IMR-90 (cell line): ENCODE measurements at regions not wholly inside any gene's neighbourhood (a gene's known extent, or its start where the extent isn't known, plus 50 kb on each side); places are given as distances from the start of the nearest gene placed in this dataset.

ENCODE experiments used
- ATAC-seq: fragments of 200-7000 bp; cut with Tn5 transposase; 2 replicates; pipeline ENCODE4 v1.9.1; 2020; ENCODE audit warnings: low read depth, mild to moderate bottlenecking, moderate library complexity
- BruUV-seq: library from RNA; stranded (reverse); fragments of 400-500 nt; replicated peaks from 2 replicates; lab custom pipeline; 2021; lab: Mats Ljungman, UMichigan
- CTCF ChIA-PET: fragments of 300-600 bp; formaldehyde crosslinking; extraction: SDS; loops from one replicate; lab custom pipeline; 2021; ENCODE audit warnings: antibody characterized with exemption; lab: Yijun Ruan, JAX
- POLR2A ChIA-PET: fragments of 300-600 bp; sonication (Branson Sonifier 250); formaldehyde crosslinking; loops from one replicate; lab custom pipeline; 2022; ENCODE audit warnings: antibody characterized with exemption; ENCODE audit not compliant: unreplicated experiment; lab: Charles Lee
- DNase-seq: peaks from one replicate; pipeline ENCODE4 v3.0.0; 2013
- H2AFZ ChIP-seq: replicated peaks from 2 replicates; pipeline ENCODE3; 2013; ENCODE audit warnings: low read length, mild to moderate bottlenecking; ENCODE audit not compliant: poor library complexity
- H2AK5ac ChIP-seq: 2 replicates; pipeline ENCODE4 v1.6.1; 2013; ENCODE audit warnings: low read depth, low read length, inconsistent platforms
- H2AK9ac ChIP-seq: replicated peaks from 2 replicates; pipeline ENCODE3; 2013; ENCODE audit warnings: mild to moderate bottlenecking, low read depth, low read length, moderate library complexity; ENCODE audit not compliant: poor library complexity
- H2BK120ac ChIP-seq: 2 replicates; pipeline ENCODE4 v1.6.1; 2013; ENCODE audit warnings: low read depth, low read length, inconsistent platforms
- H2BK15ac ChIP-seq: 3 replicates; pipeline ENCODE4 v1.6.1; 2013; ENCODE audit warnings: low read depth, low read length, inconsistent platforms
- H2BK20ac ChIP-seq: 2 replicates; pipeline ENCODE4 v1.6.1; 2013; ENCODE audit warnings: low read depth, mild to moderate bottlenecking, inconsistent platforms, low read length, moderate library complexity
- H2BK5ac ChIP-seq: 2 replicates; pipeline ENCODE4 v1.6.1; 2013; ENCODE audit warnings: mild to moderate bottlenecking, low read depth, low read length, inconsistent platforms; ENCODE audit not compliant: poor library complexity, severe bottlenecking
- H3K14ac ChIP-seq: replicated peaks from 2 replicates; pipeline ENCODE4 v1.6.1; 2013; ENCODE audit warnings: low read depth, low read length, inconsistent platforms
- H3K18ac ChIP-seq: 2 replicates; pipeline ENCODE4 v1.6.1; 2013; ENCODE audit warnings: low read depth, low read length, control low read depth
- H3K23ac ChIP-seq: 2 replicates; pipeline ENCODE4 v1.6.1; 2013; ENCODE audit warnings: low read depth, low read length, inconsistent platforms
- H3K27ac ChIP-seq: 2 replicates; pipeline ENCODE4 v1.5.1; 2013; ENCODE audit warnings: mild to moderate bottlenecking, control low read depth, low read length; ENCODE audit not compliant: insufficient read depth
- H3K27me3 ChIP-seq: 2 replicates; pipeline ENCODE4 v1.6.1; 2013; ENCODE audit warnings: low read length; ENCODE audit not compliant: control insufficient read depth, insufficient read depth
- H3K36me3 ChIP-seq: 2 replicates; pipeline ENCODE4 v1.6.1; 2013; ENCODE audit warnings: low read length, mixed read lengths; ENCODE audit not compliant: control insufficient read depth, insufficient read depth
- H3K4ac ChIP-seq: 2 replicates; pipeline ENCODE4 v1.6.1; 2013; ENCODE audit warnings: low read depth, low read length, inconsistent platforms
- H3K4me1 ChIP-seq: 2 replicates; pipeline ENCODE4 v1.6.1; 2013; ENCODE audit warnings: low read length, mixed read lengths; ENCODE audit not compliant: control insufficient read depth, insufficient read depth
- H3K4me2 ChIP-seq: 2 replicates; pipeline ENCODE4 v1.6.1; 2013; ENCODE audit warnings: low read depth, mild to moderate bottlenecking, control low read depth, low read length, moderate library complexity
- H3K4me3 ChIP-seq: 2 replicates; pipeline ENCODE4 v1.5.1; 2013; ENCODE audit warnings: low read depth, mild to moderate bottlenecking, control low read depth, low read length, moderate library complexity; ENCODE audit not compliant: insufficient read depth
- H3K56ac ChIP-seq: 2 replicates; pipeline ENCODE4 v1.6.1; 2013; ENCODE audit warnings: low read length, inconsistent platforms; ENCODE audit not compliant: insufficient read depth; ENCODE audit errors: extremely low read depth
- H3K79me1 ChIP-seq, 2 experiments: 2 replicates each; pipeline ENCODE4 v1.6.1; 2013; ENCODE audit warnings: low read length in 2 of 2, inconsistent platforms in 1 of 2, low read depth in 1 of 2
- H3K9ac ChIP-seq: 2 replicates; pipeline ENCODE4 v1.6.1; 2013; ENCODE audit warnings: low read depth, low read length, control low read depth
- H3K9me1 ChIP-seq: 2 replicates; pipeline ENCODE4 v1.6.1; 2013; ENCODE audit warnings: low read length, inconsistent platforms; ENCODE audit not compliant: insufficient read depth
- H3K9me3 ChIP-seq: 2 replicates; pipeline ENCODE4 v1.6.1; 2013; ENCODE audit warnings: low read length; ENCODE audit not compliant: control insufficient read depth, insufficient read depth
- H4K20me1 ChIP-seq: 2 replicates; pipeline ENCODE4 v1.6.1; 2013; ENCODE audit warnings: low read length, inconsistent platforms; ENCODE audit not compliant: insufficient read depth
- H4K5ac ChIP-seq: 2 replicates; pipeline ENCODE4 v1.6.1; 2013; ENCODE audit warnings: mild to moderate bottlenecking, low read depth, low read length, control low read depth
- H4K8ac ChIP-seq, 2 experiments: 2 replicates each; pipeline ENCODE4 v1.6.1; 2013; ENCODE audit warnings: low read depth in 2 of 2, low read length in 2 of 2, control low read depth in 1 of 2, inconsistent platforms in 1 of 2
- H4K91ac ChIP-seq: 2 replicates; pipeline ENCODE4 v1.6.1; 2013; ENCODE audit warnings: low read depth, low read length, inconsistent platforms; ENCODE audit not compliant: insufficient read depth
- BHLHE40 ChIP-seq: fragments of 150-350 bp; IDR thresholded peaks from 2 replicates; pipeline ENCODE4 v1.6.1; 2016; ENCODE audit warnings: mild to moderate bottlenecking, low read depth, low read length
- CEBPB ChIP-seq: IDR thresholded peaks from 2 replicates; pipeline ENCODE4 v1.6.1; 2012; ENCODE audit warnings: low read depth, low read length, improper control_type of control experiment
- ELK1 ChIP-seq: fragments of 150-350 bp; IDR thresholded peaks from 2 replicates; pipeline ENCODE4 v1.6.1; 2016; ENCODE audit warnings: low read depth, mild to moderate bottlenecking, low read length, moderate library complexity, borderline replicate concordance
- FOS ChIP-seq: fragments of 150-350 bp; IDR thresholded peaks from 2 replicates; pipeline ENCODE4 v1.6.1; 2016; ENCODE audit warnings: low read depth, low read length
- MAFK ChIP-seq: IDR thresholded peaks from 2 replicates; pipeline ENCODE4 v1.6.1; 2012; ENCODE audit warnings: low read depth, low read length, improper control_type of control experiment
- MAZ ChIP-seq: IDR thresholded peaks from 2 replicates; pipeline ENCODE4 v1.6.1; 2012; ENCODE audit warnings: low read depth, mild to moderate bottlenecking, low read length, improper control_type of control experiment, moderate library complexity, borderline replicate concordance
- MXI1 ChIP-seq: IDR thresholded peaks from 2 replicates; pipeline ENCODE4 v1.6.1; 2012; ENCODE audit warnings: low read depth, mild to moderate bottlenecking, low read length, moderate library complexity, borderline replicate concordance
- NFE2L2 ChIP-seq: fragments of 150-350 bp; IDR thresholded peaks from 2 replicates; pipeline ENCODE4 v1.6.1; 2016; ENCODE audit warnings: low read depth, mild to moderate bottlenecking, low read length
- POLR2A ChIP-seq: IDR thresholded peaks from 2 replicates; pipeline ENCODE4 v1.6.1; 2012; ENCODE audit warnings: mild to moderate bottlenecking, low read depth, low read length
- RAD21 ChIP-seq: IDR thresholded peaks from 2 replicates; pipeline ENCODE4 v1.6.1; 2012; ENCODE audit warnings: low read length, improper control_type of control experiment
- RFX5 ChIP-seq: IDR thresholded peaks from 2 replicates; pipeline ENCODE4 v1.8.0; 2012; ENCODE audit warnings: low read depth, mild to moderate bottlenecking, low read length, moderate library complexity
- SMC3 ChIP-seq: fragments of 150-350 bp; IDR thresholded peaks from 2 replicates; pipeline ENCODE4 v1.6.1; 2016; ENCODE audit warnings: low read depth, mild to moderate bottlenecking, antibody characterized with exemption, low read length, moderate library complexity
- WGBS, 2 experiments: methylation state at CpG; one replicate each; pipeline versions ENCODE4 v1.1.5 to v1.1.7; 2013; ENCODE audit warnings: missing lambda C conversion rate in 2 of 2; ENCODE audit not compliant: insufficient read length in 1 of 2; ENCODE audit errors: extremely low coverage in 2 of 2; 5-methylcytosine and 5-hydroxymethylcytosine counted together
- dilution Hi-C: fragments of 300-500 bp; cut with HindIII; formaldehyde crosslinking; loops from one replicate; pipeline ENCODE4 v1.14.3; 2018; ENCODE audit warnings: low sequenced_read_pairs; ENCODE audit not compliant: unreplicated experiment
- in situ Hi-C: fragments of 300-500 bp; cut with MboI; formaldehyde crosslinking; loops from 3 replicates; pipeline ENCODE4 v1.14.3; 2019; ENCODE audit warnings: low sequenced_read_pairs, inconsistent platforms, mixed read lengths
- intact Hi-C: fragments of 100-400 bp; cut with micrococcal nuclease; formaldehyde crosslinking; loops from 2 replicates; pipeline ENCODE4 v1.10.0; 2022

DNA sequence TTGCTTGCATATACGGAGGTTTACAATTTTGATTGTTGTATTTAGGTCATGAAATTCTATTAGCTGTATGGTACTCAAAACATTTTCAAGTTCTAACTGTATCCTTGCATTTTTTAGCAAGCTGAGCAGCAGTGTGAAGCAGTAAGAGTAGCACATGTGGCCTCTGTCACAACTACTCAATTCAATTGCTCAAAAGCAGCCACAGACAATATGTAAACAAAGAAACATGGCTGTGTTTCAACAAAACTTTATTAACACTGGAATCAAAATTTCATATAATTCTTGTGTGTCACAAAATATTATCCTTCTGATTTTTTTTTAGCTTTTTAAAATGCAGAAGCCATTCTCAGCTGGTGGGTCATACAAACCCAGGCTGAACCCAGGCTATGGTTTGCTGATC, 266.7 kb upstream of the LRRN1 start:
- H3K4me1 ChIP-seq = no peaks in the 10 kb centered on the region
- intact Hi-C loops (no loop called here), dilution Hi-C loops (no loop called here), in situ Hi-C loops (no loop called here)
- no peak overlapping the region for H2BK5ac ChIP-seq
- no peak overlapping the region for H3K56ac ChIP-seq
- H2AFZ ChIP-seq = no peak overlapping the region
- WGBS, 2 experiments = no CpG with 5 or more reads among the region's 1 CpG
- no peak overlapping the region for H4K5ac ChIP-seq
- H4K20me1 ChIP-seq = no peaks in the 10 kb centered on the region
- no peak overlapping the region for H3K4me3 ChIP-seq
- no peak overlapping the region for H3K9ac ChIP-seq
- H4K91ac ChIP-seq = no peak overlapping the region
- TF ChIP-seq FOS = no peak
- TF ChIP-seq BHLHE40 = no peak
- TF ChIP-seq POLR2A = no peak
- TF ChIP-seq MXI1 = no peak
- no peak for TF ChIP-seq MAZ
- TF ChIP-seq MAFK = no peak
- TF ChIP-seq RFX5 = no peak
- no peak for TF ChIP-seq RAD21
- TF ChIP-seq ELK1 = no peak
- TF ChIP-seq NFE2L2 = no peak
- TF ChIP-seq SMC3 = no peak
- no peak for TF ChIP-seq CEBPB
- H3K18ac ChIP-seq = no peak overlapping the region
- H3K27me3 ChIP-seq = no peaks in the 10 kb centered on the region
- POLR2A ChIA-PET = no interaction called here
- DNase-seq = no peak
- CTCF ChIA-PET = no interaction called here
- H2AK5ac ChIP-seq = no peak overlapping the region
- no peak overlapping the region for H2BK15ac ChIP-seq
- H2BK120ac ChIP-seq = no peak overlapping the region
- no peaks in the 10 kb centered on the region for H3K9me1 ChIP-seq
- no peak overlapping the region for H2BK20ac ChIP-seq
- no peak overlapping the region for H3K27ac ChIP-seq
- H3K23ac ChIP-seq = no peak overlapping the region
- no peaks in the 10 kb centered on the region for H3K36me3 ChIP-seq
- no peak overlapping the region for H3K4me2 ChIP-seq
- no peak overlapping the region for H3K14ac ChIP-seq
- H3K9me3 ChIP-seq = peaks cover 9% of the 10 kb centered on the region
- no peak overlapping the region for H4K8ac ChIP-seq
- H2AK9ac ChIP-seq = no peak overlapping the region
- no peak overlapping the region for H3K4ac ChIP-seq
- BruUV-seq = no TSS peak
- no peak for ATAC-seq
- H3K79me1 ChIP-seq = no peaks in the 10 kb centered on the region
